Transverse colon (tissue), 4 donors: ENCODE measurements at regions not wholly inside any gene's neighbourhood (a gene's known extent, or its start where the extent isn't known, plus 50 kb on each side); places are given as distances from the start of the nearest gene placed in this dataset.

ENCODE experiments used
- CTCF ChIP-seq, 5 experiments: fragments of 200-600 bp in 3 of 5; fragments of 450-650 bp in 2 of 5; sonication (generic) in 3 of 5; IDR thresholded peaks; 1 replicate in 2 of 5; 2 replicates in 3 of 5; pipeline ENCODE4 v1.5.1; 2016 to 2017; ENCODE audit warnings: antibody characterized with exemption in 5 of 5, inconsistent platforms in 3 of 5, mild to moderate bottlenecking in 2 of 5, moderate library complexity in 1 of 5
- POLR2A ChIP-seq: fragments of 450-650 bp; IDR thresholded peaks from one replicate; pipeline ENCODE4 v1.6.1; 2016; ENCODE audit warnings: antibody characterized with exemption, mild to moderate bottlenecking, moderate library complexity
- POLR2AphosphoS5 ChIP-seq, 3 donors: sonication (generic); formaldehyde crosslinking; IDR thresholded peaks; one replicate each; pipeline ENCODE4 v1.6.1; 2016; ENCODE audit warnings: antibody characterized with exemption in 3 of 3

- TF ChIP-seq CTCF (IDR thresholded peaks at IDR 0.05) (no peak), POLR2AphosphoS5 (IDR thresholded peaks at IDR 0.05) (no peak), POLR2A (no peak)
Measured at GRCh38 chr16:31714903-31715504, 158.6 kb upstream of the ZNF267 start.
